ENCODE measurements at regions not wholly inside any gene's neighbourhood (a gene's known extent, or its start where the extent isn't known, plus 50 kb on each side); places are given as distances from the start of the nearest gene placed in this dataset.
A peak's percentile ranks its signal among the peaks of the same experiment; 100 is the strongest.

- Mint-ChIP-seq H3K36me3 (no peaks in the 10 kb centered on the region), H3K27ac (no peak overlapping the region), H3K9me3 (no peaks in the 10 kb centered on the region), H3K4me3 (no peak overlapping the region), H3K4me1 (peaks cover 2% of the 10 kb centered on the region), H3K27me3 (no peaks in the 10 kb centered on the region)
- no peak for DNase-seq
Observed at GRCh38 chr4:129561886-129562671, 466.1 kb downstream of the C4orf33 start.

DNA sequence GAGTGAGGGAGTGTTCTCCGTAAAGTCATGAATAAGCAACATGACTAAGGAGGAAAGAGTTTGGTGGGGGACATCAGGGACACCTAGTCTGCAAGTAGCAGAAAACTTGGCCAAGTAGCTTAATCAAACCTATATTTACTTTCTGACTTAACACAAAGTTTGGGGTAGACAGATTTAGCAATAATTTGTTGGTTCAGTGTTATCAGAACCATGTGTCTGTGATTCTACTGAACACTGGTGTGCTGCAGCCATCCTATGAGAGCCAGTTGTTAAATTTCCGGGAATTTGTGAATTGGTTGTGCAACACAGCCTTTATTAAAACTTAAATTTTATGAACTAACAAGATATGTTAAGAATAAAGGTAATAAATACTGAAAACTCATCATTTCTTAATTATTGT is 469.3 kb downstream of the C4orf33 start:
- no peaks in the 10 kb centered on the region for H3K9me3 Mint-ChIP-seq
- H3K27ac Mint-ChIP-seq: no peak overlapping the region
- no peaks in the 10 kb centered on the region for H3K36me3 Mint-ChIP-seq
- DNase-seq: no peak
- no peak overlapping the region for H3K4me3 Mint-ChIP-seq
- H3K27me3 Mint-ChIP-seq: no peaks in the 10 kb centered on the region
- H3K4me1 Mint-ChIP-seq: no peaks in the 10 kb centered on the region

GRCh38 chr4:129570326-129570725 is 474.4 kb downstream of the C4orf33 start:
- DNase-seq: no peak
- Mint-ChIP-seq H3K27ac (no peak overlapping the region), H3K27me3 (no peaks in the 10 kb centered on the region), H3K9me3 (peaks cover 3% of the 10 kb centered on the region), H3K4me3 (no peak overlapping the region), H3K4me1 (no peaks in the 10 kb centered on the region), H3K36me3 (no peaks in the 10 kb centered on the region)

- DNase-seq: no peak
- Mint-ChIP-seq H3K4me3 (no peak overlapping the region), H3K4me1 (no peaks in the 10 kb centered on the region), H3K36me3 (no peaks in the 10 kb centered on the region), H3K27ac (no peak overlapping the region), H3K27me3 (peaks cover 7% of the 10 kb centered on the region), H3K9me3 (peaks cover 1% of the 10 kb centered on the region)
Observed at GRCh38 chr4:129578336-129578735, 482.4 kb downstream of the C4orf33 start.

GRCh38 chr4:129581305-129581704 is 485.4 kb downstream of the C4orf33 start:
- no peak for DNase-seq
- Mint-ChIP-seq H3K36me3 (no peaks in the 10 kb centered on the region), H3K4me3 (no peak overlapping the region), H3K27me3 (peaks cover 8% of the 10 kb centered on the region), H3K9me3 (no peaks in the 10 kb centered on the region), H3K27ac (no peak overlapping the region), H3K4me1 (no peaks in the 10 kb centered on the region)

DNA sequence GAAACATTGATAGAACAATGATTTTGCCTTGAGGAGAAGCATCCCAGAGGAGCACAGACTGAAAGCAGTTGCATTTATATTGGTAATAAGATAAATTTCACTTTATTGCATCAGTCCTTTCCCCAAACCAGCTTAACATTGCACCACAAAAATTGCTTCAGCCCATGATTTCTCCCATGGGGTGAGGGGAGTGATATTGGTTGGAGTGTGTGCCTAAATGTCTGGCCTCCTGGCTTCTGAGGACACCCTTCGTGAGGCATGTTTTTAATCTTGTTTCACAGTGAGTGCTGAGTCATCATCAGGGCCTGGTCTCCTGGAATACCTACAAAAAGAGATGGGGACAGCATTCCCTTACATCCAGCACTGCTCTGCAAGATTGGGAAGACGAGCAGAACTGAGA is 487.9 kb downstream of the C4orf33 start:
- no peaks in the 10 kb centered on the region for H3K36me3 Mint-ChIP-seq
- peaks cover 2% of the 10 kb centered on the region for H3K9me3 Mint-ChIP-seq
- no peak overlapping the region for H3K27ac Mint-ChIP-seq
- H3K4me1 Mint-ChIP-seq: no peaks in the 10 kb centered on the region
- DNase-seq: no peak
- H3K27me3 Mint-ChIP-seq: peaks cover 8% of the 10 kb centered on the region
- H3K4me3 Mint-ChIP-seq: no peak overlapping the region

- no peaks in the 10 kb centered on the region for H3K36me3 Mint-ChIP-seq
- no peaks in the 10 kb centered on the region for H3K27me3 Mint-ChIP-seq
- H3K27ac Mint-ChIP-seq: no peak overlapping the region
- no peak overlapping the region for H3K4me3 Mint-ChIP-seq
- DNase-seq: no peak
- H3K9me3 Mint-ChIP-seq: no peaks in the 10 kb centered on the region
- no peaks in the 10 kb centered on the region for H3K4me1 Mint-ChIP-seq
Observed at GRCh38 chr4:129598582-129598981, 502.6 kb downstream of the C4orf33 start.

DNA sequence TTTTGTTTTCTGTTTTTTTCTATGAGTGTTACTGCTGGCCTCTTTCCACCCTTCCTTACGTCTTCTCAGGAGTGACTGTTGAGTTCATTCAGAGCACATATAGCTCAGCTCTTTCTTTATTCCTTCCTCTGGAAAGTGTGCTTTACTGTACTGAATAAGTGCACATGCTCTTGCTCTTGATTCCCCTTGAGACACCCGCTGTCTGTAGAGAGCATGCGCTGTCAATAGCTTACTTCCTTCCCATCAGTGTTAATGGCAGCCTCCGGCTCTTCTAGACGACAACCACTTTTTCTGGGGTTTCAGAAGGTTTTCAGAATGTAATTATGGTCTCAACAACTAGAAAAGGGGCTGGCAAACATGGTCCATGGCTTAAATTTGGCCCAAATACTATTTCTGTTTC is 504.9 kb downstream of the C4orf33 start:
- Mint-ChIP-seq H3K36me3 (no peaks in the 10 kb centered on the region), H3K27me3 (no peaks in the 10 kb centered on the region), H3K4me3 (no peak overlapping the region), H3K4me1 (no peaks in the 10 kb centered on the region), H3K27ac (no peak overlapping the region), H3K9me3 (no peaks in the 10 kb centered on the region)
- DNase-seq: no peak

GRCh38 chr4:129602447-129602846 is 506.5 kb downstream of the C4orf33 start:
- no peaks in the 10 kb centered on the region for H3K36me3 Mint-ChIP-seq
- no peak overlapping the region for H3K27ac Mint-ChIP-seq
- no peaks in the 10 kb centered on the region for H3K9me3 Mint-ChIP-seq
- H3K4me3 Mint-ChIP-seq: no peak overlapping the region
- no peaks in the 10 kb centered on the region for H3K4me1 Mint-ChIP-seq
- DNase-seq: no peak
- no peaks in the 10 kb centered on the region for H3K27me3 Mint-ChIP-seq

GRCh38 chr4:129603241-129603931 is 507.4 kb downstream of the C4orf33 start:
- Mint-ChIP-seq H3K36me3 (no peaks in the 10 kb centered on the region), H3K27ac (no peak overlapping the region), H3K9me3 (no peaks in the 10 kb centered on the region), H3K4me1 (no peaks in the 10 kb centered on the region), H3K4me3 (no peak overlapping the region), H3K27me3 (no peaks in the 10 kb centered on the region)
- DNase-seq: no peak

GRCh38 chr4:129604632-129605255 is 508.8 kb downstream of the C4orf33 start:
- no peak overlapping the region for H3K4me3 Mint-ChIP-seq
- H3K36me3 Mint-ChIP-seq: no peaks in the 10 kb centered on the region
- H3K27me3 Mint-ChIP-seq: no peaks in the 10 kb centered on the region
- H3K27ac Mint-ChIP-seq: no peak overlapping the region
- no peak for DNase-seq
- no peaks in the 10 kb centered on the region for H3K4me1 Mint-ChIP-seq
- H3K9me3 Mint-ChIP-seq: no peaks in the 10 kb centered on the region

GRCh38 chr4:129614611-129615010 is 518.7 kb downstream of the C4orf33 start:
- Mint-ChIP-seq H3K27me3 (no peaks in the 10 kb centered on the region), H3K4me1 (no peaks in the 10 kb centered on the region), H3K27ac (no peak overlapping the region), H3K4me3 (no peak overlapping the region), H3K9me3 (peaks cover 2% of the 10 kb centered on the region), H3K36me3 (no peaks in the 10 kb centered on the region)
- no peak for DNase-seq

DNA sequence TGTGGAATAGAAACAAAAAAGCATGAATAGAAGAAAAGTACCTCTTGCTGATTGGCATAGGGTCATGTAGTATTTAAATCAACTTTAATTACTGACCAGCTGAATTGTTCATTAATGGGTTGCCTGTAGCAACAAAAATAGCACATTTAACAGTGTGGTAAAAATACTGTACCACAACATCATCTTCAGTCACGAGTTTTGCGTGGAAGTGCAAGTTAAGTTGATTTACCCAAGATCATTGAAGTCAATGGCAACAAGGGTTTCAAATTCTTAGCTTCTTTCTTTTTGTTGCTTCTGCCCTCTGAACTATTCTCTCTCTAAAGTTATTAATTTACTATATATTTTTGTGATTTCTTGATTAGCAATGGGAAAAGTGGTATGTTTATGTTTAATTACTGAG is 526.6 kb downstream of the C4orf33 start:
- Mint-ChIP-seq H3K27me3 (no peaks in the 10 kb centered on the region), H3K9me3 (no peaks in the 10 kb centered on the region), H3K4me3 (no peak overlapping the region), H3K27ac (no peak overlapping the region), H3K36me3 (no peaks in the 10 kb centered on the region), H3K4me1 (no peaks in the 10 kb centered on the region)
- DNase-seq: no peak

DNA sequence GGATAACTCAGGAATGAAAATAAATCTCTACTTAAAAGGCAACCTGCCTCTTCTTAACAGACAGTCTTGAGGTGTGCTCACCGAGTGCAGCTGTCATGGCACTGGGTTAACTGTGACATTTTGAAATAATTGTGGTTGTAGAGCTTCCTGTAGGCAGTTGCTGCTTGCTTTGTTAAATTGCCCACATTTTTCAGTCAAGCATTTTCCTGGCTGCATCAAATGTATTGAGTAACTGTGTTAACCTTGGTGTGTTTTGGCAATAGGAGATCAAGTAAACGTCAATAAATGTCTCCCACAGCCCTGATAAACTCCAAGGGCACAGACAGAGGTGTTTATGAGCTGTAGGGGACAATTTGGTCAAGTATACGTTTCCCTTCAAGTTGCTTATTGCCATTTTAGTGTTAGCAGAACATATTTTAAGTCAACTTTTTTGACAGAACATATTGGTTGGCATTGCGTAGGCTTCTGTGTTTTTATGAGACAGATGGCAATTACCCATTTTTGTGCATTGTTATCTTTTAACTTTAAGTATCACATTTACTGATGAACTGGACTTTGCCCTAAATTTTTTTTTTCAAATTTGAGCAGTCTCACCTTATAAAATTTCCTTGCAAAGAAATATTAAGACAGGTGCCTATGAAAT is 527.4 kb downstream of the C4orf33 start:
- no peaks in the 10 kb centered on the region for H3K27me3 Mint-ChIP-seq
- no peak overlapping the region for H3K27ac Mint-ChIP-seq
- no peak for DNase-seq
- H3K36me3 Mint-ChIP-seq: no peaks in the 10 kb centered on the region
- H3K9me3 Mint-ChIP-seq: no peaks in the 10 kb centered on the region
- H3K4me1 Mint-ChIP-seq: no peaks in the 10 kb centered on the region
- no peak overlapping the region for H3K4me3 Mint-ChIP-seq

DNA sequence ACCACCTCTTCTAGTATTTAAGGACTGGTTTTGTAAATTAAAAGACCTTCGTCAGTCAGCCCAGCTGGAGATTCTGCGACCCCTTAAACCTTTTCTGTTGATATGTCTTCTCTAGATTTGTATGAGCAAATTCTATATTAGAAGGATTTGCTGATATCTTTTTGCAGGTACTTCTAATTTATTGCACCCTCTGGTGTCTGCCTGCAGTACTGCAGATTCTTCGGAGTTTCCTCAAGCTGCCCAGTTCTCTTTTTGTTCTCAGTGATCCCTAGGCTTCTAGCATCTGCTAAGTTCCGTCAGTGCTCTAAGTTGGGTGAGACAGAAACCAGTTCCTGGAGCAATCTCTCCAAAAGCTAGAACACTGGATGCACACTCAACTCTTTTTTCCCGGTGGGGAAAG is 545.2 kb downstream of the C4orf33 start:
- H3K27ac Mint-ChIP-seq: no peak overlapping the region
- no peaks in the 10 kb centered on the region for H3K36me3 Mint-ChIP-seq
- DNase-seq: peak; percentile 10
- H3K4me1 Mint-ChIP-seq: no peaks in the 10 kb centered on the region
- H3K9me3 Mint-ChIP-seq: no peaks in the 10 kb centered on the region
- no peak overlapping the region for H3K4me3 Mint-ChIP-seq
- no peaks in the 10 kb centered on the region for H3K27me3 Mint-ChIP-seq
